Stimulated activated CD8-positive, alpha-beta memory T cell treated with anti-CD3 and anti-CD28 coated beads, Interleukin-7, amount 100 ng/mL, for 48 hours (primary cell): ENCODE measurements at regions not wholly inside any gene's neighbourhood (a gene's known extent, or its start where the extent isn't known, plus 50 kb on each side); places are given as distances from the start of the nearest gene placed in this dataset.

Experiments
- DNase-seq, 2 donors: peaks; one replicate each; pipeline ENCODE4 v3.0.0-alpha.2; 2020; ENCODE audit warnings: low read depth in 1 of 2; ENCODE audit errors: extremely low read depth in 1 of 2

DNA sequence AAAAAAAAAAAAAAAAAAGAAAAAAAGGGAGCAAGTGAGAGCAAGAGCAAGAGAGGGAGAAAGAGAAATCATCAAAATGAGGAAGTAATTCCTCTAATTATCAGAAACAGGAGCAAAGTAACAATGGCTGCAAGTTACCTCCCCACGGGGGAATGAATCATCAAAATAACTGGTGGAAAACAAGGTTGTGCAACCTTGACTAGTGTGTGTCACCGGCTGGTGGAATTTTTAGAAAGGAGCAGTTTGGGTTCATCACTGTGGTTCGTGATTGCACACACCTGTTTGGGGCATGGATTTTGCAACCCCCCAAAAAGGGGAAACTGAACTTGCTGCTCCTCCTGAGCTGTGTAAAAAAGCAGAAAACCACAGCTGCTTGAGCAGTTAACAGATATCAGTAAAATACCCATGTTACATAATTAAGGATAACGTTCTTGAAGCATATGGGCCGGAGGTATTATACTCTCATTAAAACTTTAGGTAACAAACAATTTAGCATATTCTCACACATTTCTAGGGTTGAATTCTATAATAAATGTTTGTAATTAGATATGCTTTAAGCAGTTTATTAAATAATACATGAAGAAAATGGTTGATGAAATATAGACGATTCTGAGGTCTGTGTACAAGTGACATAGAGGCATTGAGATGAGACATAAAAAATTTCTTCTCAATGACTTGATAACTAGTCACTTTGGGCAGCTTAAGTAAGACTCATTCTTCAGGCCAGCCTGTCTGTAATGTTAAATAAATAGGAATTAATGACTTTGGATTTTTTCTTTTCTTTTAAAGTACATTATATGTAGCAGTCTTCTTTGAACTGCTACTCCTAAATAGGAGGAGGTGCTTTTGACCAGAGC, 184.2 kb upstream of the ZEB2 start:
- no peak for DNase-seq

DNA sequence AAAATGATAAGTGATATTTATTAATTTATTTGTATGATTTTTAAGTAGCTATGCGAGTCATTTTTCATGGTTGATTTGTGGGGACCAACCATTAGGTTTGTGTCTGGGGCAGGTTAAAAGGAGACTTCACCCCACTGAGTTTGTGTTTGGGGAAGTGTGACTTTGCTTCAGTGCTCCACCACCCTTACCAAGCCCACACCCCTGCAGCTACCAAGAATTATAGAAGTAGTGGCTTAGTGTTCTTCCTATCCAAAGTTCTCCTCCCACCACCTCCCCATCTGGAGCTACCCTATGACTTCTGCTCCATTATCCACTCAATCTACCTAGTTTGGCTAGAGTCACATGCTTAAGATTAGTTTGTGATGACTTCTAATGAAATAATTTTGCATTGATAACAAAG, 182.1 kb upstream of the ZEB2 start:
- DNase-seq = no peak

DNA sequence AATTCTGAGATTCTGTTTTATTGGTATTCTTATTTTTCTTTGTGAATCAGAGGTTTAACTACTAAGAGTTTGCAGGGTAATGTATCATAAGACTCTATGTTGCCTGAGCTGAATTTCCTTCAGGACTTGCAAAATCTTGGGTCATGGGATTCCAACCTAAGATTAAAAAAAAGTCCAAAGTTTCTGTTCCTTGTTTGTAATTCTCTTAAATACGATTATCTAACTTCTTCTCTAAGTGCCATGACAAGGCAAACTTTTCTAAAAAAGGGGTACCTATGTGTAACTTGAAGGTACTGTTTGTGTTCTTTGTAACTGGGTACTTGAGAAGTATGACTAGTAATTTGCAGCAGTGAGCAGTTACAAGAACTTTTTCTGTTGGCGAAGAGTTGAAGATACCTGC, 181.3 kb upstream of the ZEB2 start:
- DNase-seq = no peak

DNA sequence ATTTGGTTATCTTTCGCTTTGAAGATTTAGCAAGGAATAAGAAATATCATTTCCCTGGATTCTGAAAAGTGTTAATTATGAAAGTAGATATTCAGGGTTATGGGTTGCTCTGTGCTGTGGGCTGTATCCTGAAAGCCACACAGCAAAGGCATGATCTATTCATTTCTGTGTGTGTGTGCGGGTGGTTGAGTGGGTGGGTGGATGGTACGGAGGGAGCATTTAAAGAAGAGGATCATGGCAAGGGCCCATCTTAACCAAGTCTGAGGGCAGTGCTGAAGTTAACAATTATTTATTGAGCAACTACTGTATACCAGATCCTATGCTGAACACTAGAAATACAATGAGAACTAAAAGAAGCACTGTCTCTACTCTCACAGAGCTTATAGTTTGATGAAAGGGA, 178.2 kb upstream of the ZEB2 start:
- no peak for DNase-seq

DNA sequence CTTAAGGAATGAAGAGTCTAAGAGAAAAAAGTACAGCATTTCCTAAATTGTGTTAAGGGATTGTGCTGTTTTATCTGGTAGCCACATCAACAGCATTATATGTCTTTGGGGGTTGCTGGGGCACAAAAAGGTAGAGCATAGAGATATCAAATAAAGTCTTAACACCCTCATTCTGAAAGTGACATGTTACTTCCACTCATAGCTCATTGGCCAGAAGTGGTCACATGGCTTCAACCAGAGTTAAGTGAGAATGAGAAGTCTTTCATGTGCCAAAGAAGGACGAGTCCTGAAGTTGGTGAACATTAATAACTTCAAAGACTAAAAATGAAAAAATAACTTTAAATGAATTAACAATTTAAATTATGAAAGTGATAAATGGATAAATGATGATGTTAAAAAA, 175.7 kb upstream of the ZEB2 start:
- DNase-seq = no peak

DNA sequence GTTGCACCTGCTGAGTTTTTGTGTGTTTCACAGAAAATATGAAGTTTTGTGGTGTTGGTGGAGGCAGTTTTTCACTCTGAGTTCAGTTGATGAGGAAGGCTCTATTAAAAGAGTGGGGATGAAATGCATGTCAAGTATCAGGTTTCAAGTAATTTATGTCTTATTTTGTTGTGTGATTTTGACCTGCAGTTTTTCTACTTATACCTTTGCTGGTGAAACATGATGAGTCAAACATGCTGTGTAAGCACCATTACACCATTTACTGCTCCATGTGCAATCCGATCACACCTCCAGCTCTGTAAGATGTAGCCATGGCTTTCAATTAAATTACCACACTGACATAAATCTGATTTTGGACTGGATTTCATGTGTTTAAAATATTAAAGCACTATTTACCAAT, 174.5 kb upstream of the ZEB2 start:
- no peak for DNase-seq

DNA sequence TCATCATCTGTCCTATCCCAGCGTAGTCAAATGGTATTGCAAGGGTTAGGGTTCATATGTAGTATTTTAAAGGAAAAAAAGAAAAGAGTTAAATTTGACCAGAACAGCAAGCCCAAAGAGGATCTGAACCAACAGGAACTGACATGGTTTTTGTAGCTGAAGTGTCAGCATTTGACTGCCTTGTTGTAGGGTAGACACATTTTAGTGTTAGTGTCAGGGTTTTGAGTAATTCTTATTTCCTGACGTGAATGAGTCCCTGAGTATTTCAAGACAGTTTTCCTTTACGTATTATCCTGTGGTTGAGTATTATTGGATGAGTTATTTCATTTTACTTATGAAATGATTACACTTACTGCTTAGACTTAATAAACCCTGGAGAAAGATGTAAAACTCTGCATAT, 173.3 kb upstream of the ZEB2 start:
- no peak for DNase-seq

DNA sequence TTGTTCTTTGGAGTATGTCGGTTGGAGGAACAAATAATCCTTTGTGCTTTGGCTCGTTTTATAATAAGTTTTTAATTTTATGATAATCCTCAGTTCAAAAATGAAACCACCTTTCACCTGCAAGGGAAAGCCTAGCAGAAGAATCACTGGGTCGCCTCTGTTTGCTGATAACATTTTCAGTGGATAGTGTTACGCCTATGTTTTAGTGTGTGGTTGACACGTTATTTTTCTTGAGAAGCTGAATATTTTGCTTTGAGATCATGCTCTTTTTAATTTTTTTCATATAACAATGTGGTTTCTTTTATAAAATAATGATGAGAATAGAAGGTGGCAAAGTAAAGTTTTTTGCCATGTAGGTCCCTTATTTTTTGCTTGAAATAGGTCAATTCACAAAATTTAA, 172.7 kb upstream of the ZEB2 start:
- DNase-seq = no peak

DNA sequence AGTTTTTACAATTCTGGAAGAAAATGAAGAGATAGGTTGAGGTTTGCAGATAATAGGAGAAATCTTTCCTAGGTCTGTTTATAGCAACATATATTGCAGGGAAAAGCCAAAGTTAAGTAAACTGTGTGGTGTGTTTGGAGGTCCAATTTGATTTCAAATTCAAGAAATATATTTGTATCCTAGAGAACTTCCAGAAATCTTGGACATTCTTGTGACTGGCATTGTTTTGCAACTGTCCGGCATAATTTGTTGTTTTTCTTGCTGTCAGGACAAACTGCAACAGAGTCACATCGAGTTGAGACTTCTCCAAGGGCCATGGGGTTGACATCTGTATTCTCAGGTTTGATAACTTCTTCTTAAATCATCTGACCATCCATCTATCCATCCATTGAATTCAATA, 170.9 kb upstream of the ZEB2 start:
- no peak for DNase-seq

DNA sequence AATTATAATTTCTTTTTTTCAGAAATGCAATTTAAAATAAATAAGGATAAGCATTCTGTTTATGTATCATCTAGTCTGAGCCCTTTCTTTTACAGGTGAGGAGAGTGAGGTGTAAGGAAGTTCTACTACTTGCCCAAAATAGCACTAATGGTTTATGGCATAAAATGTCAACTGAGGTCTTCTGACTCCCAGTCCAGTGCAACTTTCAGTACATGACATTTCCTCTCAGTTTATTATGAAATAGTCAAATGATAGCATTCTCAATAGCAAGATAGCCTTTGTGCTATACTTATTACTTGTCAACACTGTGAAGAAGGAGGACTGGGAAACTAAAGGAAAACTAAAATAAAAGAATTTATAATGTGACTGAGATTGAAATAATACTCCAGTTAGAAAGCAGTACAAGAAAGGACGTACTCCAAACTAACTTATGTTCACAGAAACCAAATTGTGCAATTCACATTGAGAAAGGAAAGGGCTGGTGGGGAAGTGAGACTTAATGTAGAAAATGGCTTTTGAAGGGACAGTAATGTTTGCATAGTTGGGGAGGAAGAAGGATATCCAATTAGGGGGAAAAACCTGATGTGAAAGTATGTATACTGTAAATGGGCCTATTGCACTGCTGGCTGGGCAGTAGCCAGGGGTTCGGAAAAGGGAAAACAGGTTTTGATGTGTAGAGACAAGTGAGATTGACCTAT, 166.7 kb upstream of the ZEB2 start:
- no peak for DNase-seq

DNA sequence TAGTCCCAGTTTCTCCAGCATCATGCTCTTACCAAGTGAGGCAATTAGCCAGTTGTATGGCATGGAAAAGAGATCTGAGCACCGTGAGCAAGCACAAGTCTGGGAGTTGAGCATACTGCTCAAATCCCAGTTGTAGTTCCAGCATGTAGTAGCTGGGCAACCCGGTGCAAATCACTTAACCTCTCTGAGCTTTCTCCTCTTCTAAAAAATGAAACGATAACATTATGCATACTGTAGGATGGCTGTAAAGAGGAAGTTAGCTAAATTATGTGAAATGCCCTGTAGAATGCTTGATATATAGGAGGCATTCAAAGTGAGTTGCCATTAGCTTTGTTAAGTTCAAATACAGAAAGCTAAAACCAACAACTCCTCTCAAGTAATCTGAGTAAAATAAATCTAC, 164.0 kb upstream of the ZEB2 start:
- no peak for DNase-seq

DNA sequence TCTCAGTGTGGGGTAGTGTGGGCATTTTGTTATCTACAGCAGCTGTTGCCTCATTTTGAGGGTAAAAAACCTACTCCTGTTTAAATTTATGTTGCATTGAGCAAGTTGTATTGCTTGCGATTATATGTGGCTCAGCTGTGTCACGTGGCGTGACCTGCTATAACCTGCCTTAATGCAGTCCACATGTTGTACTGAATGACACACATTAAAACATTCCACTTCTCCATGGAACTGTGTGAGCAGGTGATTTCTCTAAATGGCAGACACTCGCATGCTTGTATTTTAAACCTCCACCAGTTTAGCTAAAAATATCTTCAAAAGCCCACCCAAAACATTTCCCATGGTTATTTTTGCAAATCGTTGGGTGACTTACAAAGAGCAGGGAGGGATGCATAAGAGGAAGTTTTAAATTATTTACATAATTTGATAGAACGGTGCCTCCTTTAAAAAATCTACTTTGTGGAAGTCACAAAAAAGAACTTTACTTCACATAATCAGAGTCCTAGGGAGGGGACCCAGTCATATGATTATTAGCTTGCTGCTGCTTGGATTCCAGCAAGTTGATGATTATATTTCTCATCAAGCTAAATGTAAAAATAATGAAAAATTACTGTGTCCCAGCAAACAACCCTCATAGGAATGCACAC, 163.3 kb upstream of the ZEB2 start:
- no peak for DNase-seq

DNA sequence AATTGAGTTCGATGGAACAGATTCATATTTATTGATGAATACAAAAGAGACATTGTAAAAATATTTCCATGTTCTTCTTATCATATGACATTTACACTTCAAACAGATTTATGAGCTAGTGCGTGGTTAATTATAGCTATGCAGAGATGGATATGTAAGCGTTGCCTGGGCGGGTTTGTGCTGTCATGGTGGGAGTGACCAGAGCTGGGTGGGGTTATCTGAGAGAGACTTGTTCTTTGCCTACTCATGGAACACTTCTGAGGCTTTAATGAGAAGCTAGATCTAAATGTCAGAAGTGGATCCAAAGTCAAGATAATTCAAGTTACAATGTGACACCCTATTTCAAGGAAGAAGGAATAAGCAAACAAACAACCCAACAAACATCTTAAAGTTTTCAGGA, 162.3 kb upstream of the ZEB2 start:
- DNase-seq = no peak

DNA sequence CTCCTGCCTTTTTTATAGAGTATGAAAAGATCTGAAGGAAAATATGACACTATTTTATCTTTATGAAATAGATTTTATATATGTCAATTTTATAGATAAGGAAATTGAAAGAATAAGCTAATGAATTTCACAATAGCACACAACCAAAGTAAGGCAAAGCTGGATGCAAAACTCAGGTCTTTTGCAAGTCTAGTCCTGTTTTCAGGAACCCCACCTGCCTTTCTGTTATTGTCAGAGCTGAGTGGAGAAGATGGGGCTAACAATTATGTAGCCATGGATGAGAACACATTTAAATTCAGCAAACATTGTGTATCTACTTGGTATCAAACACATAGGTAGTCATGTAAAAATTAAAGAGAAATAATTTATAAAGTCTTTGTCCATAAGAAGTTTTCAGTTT, 161.5 kb upstream of the ZEB2 start:
- DNase-seq = no peak

DNA sequence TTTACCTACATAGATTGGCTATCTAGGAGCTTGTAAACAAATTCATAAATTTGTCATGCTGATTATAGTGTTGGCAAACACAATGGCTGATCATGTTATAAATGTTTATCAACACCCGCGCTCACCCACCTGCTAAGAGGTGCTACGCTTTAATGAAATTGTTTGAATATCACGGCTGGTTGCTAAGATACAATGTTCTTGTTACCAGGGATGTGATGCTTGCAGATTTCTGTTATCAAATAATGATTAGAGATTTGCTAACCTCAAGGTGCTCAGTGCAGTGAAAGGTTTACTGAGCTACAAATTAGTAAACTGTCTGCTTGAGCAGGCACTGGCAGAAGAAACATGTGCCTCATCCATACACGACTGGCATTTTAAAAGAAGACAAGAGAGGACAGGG, 160.0 kb upstream of the ZEB2 start:
- DNase-seq = no peak

DNA sequence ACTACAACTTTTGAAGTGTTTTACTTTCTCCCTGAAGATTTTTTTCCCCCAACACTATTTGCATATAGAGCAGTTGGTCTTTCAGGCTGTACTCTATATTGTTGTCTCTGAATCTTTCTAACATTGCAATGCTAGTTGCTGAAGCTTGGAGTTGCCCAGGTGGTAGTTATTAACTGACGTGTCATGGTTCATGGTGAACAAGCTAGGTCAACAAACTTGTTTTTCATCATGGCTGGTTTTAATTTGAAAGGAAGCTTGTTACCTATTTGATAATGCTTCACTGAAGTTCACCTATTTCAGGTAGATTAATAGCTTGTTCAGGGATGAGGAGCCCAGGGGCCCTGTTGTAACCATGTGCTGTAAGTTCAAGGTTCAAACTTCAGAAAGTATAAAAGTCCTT, 158.8 kb upstream of the ZEB2 start:
- DNase-seq = no peak

DNA sequence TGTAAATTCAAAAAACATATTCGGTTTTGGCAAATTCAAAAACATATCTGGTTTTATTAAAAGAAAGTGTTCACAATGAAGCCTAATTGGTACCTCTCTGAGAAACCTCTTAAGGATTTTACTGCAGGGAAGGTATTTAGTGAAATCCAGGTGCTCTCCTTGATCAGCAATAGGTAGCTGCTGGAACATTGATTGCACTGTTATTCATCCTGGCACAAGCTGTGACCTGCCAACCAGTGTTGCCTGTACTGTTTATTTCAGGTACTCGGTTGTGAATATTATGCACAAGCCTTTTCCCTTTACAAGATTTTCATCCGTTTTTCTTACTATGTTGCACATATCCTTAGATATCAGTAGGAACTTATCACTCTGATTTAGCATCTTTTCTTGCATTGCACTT, 155.8 kb upstream of the ZEB2 start:
- no peak for DNase-seq

DNA sequence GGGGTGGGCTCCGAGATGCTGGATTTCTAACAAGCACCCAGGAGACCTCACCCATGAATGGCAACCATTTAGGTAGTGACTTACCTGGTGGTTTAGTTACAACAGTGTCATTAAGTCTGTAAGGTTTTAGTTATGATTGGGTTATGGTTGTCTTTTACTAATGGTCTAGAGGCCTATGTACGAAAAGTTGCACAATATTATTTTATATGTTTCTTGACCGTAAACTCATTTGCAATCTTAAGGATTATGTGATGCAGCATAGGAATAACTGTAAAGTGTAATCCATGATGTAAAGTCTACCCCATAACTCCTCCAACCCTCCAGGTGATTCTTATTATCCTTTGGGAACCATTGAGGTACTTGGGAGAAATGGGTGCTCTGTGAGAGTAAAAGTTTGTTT, 155.4 kb upstream of the ZEB2 start:
- DNase-seq = no peak

DNA sequence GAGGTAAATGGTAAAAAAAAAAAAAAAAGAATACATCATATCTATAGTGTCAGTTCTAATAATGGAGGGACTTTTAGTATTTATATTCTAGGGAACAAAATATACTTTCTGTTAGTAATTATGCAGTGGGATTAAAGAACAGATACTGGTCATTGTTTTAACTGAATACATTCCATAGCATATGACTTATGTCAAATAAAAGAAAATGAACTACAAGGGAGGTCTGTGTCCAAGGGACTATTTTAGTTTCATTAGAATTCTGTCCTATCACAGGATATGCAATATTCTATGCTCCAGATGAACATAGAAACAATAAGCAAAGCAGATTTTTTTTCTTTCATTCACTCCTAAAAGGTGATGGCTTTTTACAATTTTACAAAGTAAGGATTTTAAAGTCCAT, 154.2 kb upstream of the ZEB2 start:
- DNase-seq = no peak

DNA sequence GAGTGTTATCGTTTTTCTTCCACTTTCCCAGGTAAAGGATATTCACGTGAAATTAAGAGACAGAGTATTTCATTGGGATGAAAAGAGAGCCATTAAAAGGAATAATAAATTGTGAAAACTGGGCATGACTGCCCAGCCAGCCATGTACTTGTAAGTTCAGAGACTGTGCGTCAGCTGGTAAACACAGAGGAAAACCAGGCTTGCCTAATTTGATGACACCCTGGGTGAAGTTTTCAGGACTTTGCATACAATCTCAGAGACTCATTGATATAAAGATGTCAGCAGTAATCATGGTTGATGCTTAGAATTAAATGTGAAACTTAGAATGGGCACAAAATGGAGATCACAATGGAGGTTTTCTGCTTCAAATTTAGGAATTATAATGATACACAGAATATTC, 153.5 kb upstream of the ZEB2 start:
- DNase-seq = no peak

DNA sequence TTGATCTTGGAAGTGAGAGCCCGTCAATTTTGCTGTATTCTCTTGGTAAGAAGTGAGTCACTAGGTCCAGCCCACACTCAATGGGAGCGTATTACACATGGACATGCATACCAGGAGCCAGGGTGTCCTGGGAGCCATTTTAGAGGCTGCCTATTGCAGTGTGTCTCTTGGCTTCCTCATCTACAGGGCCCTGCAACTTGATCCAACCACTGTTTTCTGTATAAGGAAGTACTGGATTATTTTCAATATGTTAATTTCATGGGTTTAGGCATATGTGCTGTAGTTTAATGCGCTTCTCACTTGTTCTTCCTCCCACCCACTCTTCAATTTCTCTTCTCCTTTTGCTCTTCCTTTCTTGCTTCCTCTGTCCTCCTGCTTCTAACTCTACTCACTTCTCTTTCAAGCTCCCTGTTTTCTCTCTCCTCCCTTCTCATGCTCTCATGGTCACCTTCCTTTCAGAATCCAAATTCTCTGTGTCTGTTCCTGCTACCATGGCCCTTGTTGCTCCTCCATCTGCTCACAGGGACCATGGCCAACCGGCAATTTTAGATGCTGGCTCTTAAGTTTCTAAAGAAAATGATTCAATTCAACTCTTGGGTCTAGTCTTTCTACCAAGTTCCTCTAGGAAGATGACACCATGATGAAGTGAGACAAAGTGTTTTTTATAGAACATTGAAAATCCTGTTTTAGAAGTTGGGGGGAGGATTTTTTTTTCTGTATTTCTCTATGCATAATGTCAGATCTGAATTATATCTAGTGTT, 152.0 kb upstream of the ZEB2 start:
- no peak for DNase-seq
